ENCODE measurements at regions not wholly inside any gene's neighbourhood (a gene's known extent, or its start where the extent isn't known, plus 50 kb on each side); places are given as distances from the start of the nearest gene placed in this dataset.

DNA sequence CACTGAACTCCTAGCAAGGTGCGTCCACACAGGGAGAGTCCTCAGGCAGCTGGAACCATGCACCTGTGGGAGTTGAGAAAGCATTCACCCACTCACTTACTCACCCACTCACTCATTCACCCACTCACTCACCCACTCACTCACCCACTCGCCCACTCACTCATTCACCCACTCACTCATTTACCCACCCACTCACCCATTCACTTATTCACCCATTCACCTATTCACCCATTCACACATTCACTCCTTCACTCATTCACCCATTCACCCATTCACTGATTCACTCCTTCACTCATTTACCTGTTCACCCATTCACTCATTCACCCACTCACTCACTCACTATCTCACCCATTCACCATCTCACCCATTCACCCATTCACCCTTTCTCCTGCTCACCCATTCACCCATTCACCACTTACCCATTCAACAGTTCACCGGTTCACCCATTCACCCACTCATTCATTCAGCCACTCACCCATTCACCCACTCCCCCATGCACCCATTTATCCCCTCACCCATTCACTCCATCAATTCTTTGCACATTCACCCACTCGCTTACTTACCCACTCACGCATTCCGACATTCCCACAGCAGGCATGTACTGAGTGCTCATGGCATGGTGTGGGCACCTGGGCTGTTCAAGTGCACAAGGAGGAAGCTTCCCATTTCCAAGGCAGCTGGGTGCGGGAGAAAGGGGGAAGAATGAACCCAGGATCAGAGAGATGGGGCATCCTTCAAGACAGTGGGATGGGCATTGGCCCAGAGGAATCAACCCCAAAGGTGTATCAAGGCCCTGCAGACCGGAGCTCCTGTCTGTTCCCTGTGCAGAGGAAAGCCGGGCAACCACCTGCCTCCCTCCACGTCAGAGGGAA, 135.2 kb upstream of the C14orf180 start:
- no peak for DNase-seq

DNA sequence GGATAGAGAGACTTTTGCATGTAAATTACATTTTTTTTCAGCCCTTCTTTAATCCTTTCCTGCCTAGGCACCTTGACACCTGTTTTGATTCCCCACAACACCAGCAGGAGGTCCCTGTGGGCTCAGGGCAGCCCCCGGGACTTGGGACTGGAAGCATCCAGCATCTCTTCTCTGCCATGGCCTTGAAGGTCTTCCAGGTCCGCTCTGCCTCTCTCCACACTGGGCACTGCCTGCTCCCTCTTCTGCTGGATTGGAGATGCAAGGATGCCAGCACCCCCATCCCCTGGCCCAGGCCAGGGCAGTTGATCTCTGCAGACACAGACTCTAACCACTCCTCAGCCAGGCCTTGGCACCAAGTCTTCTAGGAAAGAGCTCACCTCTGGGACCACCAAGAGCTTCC, 134.5 kb upstream of the C14orf180 start:
- no peak for DNase-seq

DNA sequence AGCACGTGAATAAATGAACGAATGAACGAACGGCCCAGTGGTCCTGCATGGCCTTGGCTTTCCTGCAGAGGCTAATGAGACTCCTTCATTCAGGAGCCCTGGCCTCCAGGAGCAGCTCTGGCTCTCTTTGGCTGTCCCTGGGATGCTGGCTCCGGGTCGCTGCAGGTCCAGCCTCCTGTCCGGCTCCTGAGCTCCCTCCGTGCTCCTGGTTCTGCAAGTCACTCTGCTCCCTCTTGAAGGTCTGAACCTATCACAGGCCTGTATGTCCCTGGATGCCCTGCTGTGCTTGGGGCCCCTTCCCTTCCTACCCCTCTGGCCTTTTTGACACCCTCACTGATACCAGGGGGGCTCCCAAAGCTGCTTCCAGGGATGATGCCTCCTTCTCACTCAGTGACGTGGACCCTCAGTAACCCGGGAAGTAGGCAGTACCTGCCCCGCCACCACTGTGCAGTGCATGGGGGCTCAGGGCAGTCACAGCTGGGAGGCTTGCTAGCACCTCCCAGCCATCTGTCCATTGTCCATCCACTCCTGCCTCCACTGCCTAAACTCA, 133.7 kb upstream of the C14orf180 start:
- no peak for DNase-seq

DNA sequence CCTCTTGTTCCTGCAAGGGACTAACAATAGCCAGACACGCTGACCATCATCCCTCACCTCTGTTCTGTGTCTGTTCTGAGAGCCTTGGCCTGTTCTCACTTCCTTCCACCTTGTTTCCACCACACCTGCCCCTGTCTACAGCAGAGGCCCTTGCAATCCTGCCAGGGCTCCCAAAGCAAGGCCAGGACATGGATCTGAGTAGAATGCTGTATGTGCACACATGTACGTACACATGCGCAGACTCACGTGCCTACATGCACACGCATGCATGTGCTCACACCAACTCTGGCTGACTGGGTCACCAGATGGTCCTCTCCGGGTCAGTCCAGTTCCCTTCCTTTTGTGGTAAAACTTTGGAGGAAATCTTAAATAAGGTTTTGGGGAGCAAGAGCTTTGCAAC, 133.0 kb upstream of the C14orf180 start:
- DNase-seq = no peak

DNA sequence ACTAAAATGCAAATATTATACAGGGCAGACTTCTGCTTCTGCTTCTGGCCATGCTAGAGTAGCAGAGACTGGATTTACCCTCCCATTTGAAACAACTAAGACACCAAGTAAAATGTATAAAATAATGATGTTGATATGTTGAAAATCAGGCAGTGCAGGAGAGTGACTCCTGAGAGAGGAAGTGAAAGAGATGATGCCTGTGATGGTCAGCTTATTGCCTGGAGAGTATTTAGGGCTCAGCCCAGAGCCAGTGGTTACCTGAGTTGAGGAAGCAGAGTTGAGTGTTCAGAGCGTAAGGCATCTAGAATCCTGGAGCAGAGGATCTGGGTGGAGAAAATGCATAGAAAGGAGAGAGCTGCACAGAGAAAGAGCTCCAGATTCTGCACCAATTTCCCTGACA, 131.8 kb upstream of the C14orf180 start:
- no peak for DNase-seq

DNA sequence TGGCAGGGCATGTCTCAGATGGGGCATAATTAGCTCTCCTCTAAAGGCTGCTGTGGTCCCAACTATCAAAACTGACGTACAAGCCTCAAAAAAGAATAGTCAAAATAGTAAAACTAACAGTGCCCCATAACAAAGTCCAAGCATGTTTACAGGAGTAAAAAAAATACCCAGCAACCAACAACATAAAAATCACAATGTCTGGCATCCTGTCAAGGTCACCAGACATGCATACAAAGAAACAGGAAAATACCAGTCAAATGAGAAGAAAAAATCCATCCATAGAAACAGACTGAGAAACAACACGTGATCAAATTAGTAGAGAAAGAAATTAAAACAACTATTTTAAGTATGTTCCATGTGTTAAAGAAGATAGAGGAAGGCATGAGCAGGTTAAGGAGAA, 131.2 kb upstream of the C14orf180 start:
- DNase-seq = no peak

DNA sequence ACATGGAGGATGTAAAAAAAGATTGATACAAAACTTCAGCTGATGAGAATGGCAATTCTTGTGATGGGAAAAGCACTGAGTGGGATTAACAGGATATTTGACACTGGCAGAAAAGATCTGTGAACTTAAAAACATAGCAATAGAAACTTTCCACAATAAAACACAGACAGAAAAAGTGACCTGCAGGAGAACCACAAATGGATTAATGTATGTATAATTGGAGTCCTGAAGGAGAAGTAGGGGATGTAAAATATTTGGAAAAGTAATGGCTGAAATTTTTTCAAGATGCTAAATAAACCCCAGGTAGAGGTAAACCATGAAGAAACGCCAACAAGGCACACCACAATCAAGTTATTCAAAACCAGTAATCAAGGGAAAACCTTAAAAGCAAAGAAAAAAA, 130.8 kb upstream of the C14orf180 start:
- no peak for DNase-seq

DNA sequence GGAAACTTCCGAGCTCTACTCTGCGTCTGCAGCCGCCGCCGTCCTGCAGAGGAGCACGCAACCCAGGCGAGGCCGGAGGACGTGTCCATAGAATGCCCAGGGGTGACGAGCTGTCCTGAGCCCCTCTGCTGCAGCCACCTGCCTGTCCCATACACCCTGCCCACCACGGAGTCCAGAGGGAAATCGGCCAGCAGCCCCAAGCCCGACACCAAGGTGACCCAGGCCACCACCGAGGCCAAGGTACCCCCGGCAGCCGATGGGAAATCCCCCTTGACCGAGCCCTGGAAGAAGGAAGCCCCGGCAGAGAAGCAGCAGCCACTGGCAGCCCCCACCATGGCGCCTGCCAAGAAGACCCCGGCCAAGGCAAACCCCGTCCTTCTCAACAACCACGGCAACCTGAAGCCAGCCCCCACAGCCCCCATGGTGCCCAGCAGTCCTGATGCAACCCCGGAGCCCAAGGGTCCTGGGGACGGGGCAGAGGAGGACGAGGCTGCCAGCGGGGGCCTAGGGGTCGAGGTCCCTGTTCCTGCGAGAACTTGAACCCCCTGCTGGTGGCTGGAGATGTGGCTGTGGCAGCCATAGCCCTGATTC, 128.7 kb upstream of the C14orf180 start:
- DNase-seq = no peak

DNA sequence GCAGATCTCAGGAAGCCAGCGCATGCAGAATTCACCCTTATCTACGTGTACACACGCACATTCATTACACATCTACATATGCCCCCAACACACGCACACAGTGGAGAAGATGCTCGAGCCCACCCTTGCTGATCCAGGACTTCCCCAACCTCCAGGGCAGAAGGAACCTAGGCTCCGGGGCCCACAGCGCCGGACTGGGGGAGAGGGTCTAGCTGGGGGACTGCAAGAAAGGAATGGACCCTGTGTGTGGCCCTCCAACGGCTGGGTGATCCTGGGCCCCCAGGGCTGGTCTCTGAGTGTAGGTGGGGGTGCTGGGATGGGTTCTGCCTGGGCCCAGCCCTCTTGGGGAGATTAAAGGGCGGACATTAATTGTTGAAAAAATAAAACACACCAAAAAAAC, 128.1 kb upstream of the C14orf180 start:
- no peak for DNase-seq

DNA sequence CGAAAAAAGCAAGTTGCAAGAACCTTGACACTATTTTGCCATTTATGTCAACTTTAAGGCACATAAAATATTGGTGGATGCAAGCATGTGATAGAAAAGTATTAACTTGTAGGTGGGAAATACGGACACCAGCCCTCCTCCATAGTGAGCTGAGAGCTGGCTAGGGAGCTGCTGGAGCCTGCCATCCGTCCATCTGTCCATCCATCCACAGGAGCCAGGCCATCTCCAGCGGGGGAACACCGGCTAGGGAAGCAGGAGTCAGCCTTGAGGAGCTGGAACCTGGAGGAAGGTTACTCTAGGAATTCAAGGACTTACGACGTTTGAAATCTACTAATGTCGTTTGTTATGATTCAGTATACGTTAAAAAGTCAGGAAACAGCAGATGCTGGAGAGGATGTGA, 120.7 kb upstream of the C14orf180 start:
- no peak for DNase-seq

DNA sequence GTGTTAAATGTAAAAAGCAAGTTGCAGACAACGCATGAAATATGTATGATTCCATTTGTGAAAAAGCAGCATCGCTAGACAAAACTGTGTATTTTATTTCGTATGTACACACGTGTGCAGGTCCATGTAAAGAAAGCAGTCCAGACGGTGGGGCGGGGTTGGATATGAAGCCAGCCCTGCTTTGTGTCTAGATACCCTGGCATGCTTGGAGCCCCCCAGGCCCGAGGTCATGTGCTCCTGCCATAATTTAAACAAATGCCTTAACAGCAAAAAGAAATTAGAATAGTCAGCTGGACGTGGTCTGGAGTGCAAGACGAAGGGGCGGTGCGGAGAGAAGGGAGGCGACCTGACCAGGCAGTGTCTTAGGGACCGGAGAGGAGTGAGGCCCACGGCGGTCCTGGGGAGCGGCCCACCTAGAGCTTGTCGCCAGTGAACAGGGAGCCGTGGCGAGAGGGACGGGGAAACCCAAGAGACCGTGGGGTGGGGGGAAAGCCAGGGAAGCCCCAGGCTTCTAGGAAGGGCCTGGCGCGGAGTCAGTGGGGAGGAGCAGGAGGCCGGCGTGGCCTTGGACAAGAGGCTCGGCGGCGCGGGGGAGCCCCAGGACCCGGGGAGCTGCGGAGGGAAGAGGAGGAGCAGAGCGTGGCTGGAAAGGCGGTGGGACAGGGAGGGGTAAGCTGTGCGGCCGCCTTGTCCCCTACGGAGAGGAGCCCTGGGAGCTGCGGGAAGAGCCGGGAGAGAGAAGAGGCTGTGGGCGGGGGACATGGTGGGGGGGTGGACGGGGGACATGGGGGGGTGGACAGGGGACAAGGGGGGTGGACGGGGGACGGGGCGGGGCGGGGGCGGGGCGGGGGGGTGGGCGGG, 118.5 kb upstream of the C14orf180 start:
- no peak for DNase-seq

DNA sequence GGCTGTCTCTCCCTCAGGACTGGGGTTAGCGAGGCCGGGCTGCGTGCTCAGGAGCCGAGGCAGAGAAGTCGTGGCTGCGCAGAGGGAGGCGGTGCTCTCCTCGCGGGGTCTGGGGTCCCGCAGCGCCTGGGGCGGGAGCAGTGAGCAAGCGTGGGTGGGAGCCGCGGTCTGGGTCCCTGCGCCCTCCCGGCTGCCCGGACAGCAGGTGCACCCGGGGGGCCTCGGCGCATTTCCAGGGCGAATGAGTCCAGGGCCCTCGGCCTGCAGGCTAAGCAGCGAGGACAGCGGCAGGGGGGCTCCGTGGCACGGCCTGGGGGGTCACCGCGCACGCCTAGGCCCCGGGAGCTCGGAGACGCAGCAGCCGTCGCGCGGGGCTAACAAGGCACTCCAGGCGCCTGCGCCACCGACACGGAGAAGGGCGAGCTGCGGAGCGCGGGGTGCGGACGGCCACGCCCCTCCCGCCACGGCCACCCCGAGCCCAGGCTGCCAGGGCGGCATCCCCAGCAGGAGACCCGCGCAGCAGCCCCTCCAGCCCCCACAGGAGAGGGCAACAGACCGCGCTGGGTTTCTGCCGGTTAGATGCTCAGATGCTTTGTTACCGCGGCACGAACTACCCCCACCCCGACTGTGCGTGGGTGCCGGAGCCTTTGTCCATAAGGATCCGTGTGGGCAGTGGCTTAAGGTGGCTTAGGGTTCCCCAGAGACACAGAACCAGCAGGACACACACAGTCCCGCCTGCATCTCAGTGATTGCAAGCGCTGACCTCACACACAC, 117.7 kb upstream of the C14orf180 start:
- DNase-seq = no peak

DNA sequence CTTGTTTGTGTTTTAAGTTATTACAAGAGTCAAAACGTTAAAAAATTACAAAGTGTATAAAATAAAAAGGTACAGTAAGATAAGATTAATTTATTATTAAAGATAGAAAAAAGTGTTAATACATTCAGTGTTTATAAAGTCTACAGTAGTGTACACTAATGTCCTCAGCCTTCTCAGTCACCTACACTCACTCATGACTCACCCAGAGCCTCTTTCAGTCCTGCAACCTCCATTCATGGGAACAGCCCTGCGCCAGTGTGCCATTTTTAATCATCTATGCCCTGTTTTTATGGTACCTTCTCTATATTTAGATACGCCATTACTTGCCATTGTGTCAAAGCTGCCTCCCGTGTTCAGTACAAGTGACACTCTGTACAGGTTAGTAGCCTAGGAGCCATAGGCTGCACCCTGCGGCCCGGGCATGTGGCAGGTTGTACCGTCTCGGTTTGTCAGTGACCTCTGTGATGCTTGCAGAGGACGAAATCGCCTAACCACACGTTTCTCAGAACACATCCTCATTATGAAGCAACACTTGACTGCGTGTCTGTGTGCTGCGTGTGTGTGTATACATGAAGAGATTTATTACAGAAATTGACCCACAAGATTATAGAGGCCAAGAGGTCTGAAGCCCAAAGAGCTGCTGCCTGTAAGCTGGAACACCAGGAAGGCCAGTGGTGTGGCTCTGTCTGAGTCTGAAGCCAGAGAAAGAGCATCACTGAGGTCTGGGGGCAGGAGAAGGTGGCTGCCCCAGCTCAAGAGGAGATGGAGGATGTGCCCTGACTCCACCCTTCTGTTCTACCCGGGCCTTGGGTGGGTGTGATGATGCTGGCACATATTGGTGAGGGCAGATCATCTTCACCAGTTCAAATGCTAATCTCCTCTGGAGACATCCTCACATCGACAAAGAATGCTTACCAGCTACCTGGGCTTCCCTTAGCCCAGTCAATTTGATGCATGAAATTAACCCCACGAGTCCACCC, 116.6 kb upstream of the C14orf180 start:
- DNase-seq = no peak

DNA sequence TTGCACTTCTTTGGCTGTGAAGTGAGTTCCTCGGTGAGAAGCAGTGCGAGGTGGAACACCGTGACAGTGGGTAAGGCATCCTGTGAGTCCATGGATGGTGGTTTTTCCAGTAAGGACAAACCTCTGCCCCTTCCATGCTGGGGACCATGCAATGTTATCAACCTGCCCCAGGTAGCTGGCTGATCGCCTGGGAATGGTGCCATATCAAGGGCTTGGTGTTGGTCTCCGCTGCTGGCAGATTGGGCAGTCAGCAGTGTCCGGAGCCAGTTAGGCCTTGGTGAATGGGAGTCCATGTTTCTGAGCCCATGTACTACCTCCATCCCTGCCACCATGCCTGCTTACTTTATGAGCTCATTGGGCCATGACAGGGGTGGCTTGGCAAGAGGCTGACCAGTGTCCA, 114.7 kb upstream of the C14orf180 start:
- DNase-seq = no peak

DNA sequence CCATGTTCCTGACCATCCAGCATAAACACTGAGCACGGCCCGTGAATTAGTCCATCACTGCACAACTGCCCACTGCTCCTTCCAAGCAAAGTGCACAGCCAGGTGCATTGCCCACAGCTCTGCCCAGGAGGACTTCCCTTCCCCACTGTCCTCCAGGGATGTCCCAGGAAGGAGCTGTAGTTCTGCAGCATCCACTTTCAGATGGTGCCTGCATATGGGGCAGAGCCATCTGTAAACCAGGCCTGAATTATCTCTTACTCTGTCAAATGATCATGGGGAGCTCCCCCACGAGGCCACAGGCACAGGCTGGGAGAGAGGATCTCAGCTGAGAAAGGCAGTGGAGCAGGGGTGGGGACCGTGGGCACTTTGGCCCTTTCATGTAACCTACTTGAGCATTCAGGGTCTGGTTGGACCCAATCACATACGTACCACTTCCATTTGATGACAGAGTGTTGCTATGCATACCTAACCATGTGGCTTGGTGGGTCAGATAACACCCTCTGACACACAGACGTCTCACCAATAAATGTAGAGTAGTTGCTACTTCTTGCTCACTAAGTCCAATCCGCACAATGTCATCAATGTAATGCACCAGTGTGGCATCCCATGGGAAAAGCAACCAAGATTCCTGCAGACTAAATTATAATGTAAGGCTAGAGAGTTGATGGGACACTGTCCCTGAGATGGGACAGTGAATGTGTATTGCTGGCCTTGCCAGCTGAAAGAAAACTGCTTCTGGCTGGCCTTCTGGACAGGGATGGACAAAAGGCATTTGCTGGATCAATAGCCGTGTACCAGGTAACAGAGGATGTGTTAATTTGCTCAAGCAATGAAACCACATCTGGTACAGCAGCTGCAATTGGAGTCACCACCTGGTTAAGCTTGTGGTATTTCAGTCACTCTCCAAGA, 113.8 kb upstream of the C14orf180 start:
- no peak for DNase-seq

DNA sequence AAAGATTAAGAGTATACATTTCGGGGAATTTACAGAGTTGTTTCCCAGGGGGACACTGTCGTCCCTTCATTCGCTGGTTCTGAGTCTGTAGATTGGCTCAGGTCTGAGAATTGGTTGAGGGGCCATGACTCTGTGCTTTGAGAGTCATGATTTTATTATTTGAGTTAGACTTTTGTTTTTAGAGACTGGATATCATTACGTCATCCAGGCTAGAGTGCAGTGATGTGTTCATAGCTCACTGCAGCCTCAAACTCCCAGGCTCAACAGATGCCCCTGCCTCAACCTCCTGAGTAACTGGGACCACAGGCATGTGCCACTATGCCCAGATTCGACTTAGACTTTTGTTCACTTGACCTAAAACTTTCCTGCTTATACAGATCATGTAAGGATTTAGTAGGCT, 112.3 kb upstream of the C14orf180 start:
- no peak for DNase-seq

DNA sequence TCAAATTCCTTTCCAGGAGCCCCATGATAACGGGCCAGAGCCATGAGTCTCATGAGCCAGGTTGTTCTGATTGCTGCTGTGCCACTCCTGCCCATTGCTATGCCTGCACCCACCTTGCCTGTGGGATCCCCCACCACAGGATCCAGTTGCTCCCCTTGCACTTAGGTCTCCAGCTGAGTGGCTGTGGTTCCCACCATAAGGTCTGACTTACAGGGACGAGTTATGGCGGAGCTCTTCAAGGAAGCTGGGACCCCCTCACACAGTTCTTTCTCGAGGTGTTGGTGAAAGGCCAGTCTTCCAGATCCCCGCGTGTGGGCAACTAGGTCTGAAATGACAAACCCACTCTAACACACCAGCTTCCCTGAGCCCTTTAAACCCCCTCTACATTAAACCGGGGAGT, 111.9 kb upstream of the C14orf180 start:
- DNase-seq = no peak

DNA sequence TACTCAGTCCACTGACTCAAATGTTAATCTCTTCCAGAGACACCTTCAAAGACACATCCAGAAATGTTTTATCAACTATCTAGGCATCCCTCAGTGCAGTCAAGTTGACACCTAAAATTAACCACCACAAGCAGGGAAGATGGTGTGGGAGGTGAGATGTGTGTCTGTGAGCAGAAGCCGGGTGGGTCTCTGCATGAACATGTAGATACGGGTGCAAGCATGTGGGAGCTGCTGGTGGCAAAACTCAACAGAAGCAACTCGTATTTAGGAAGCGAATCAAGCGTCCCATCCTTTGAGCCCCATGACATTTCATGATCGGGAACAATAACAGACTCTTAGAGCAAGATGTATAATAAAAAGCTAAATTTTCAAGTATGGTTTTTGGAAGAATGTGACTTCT, 110.0 kb upstream of the C14orf180 start:
- no peak for DNase-seq

DNA sequence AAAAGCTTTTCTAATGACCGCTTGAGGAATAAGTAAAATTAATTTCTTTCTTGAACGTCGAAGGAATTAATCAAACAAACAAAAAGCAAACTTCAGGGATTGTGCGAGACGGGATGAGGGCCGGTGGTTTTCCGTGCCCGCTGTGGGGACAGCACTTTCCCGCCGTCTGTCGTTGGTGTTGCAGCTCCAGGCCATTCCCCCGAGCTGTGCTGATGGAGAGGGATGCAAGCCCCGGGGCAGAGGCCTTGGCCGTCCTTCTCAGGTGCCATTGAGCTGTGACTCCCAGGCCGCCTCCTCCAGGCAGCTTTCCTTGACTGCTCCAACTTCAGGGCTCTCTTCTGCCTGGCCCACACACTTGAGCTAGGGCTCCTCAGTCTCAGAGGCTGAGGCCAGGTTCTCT, 109.0 kb upstream of the C14orf180 start:
- DNase-seq = no peak

DNA sequence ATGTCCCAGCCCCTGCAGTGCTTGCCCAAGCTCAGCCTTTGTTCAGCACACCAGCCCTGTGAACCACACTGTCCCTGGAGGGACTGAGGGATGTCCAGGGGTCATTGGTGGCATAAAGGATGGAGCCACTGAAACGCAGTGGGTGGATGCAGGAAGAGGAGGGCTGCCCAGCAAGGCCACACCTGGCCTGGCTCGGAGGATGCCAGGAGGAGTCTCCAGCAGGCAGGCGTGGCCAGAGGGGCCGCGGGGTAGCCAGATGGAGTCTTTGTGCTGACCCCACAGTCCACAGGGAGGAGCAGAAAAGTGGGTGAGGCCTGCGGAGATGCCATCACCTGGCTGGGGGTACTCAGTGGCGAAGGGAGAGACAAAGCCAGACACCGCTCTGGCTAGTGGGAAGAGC, 108.5 kb upstream of the C14orf180 start:
- DNase-seq = no peak
